Stimulated activated CD4-positive, alpha-beta T cell treated with anti-CD3 and anti-CD28 coated beads, Interleukin-4, amount 100 ng/mL, for 48 hours (primary cell): ENCODE measurements at regions not wholly inside any gene's neighbourhood (a gene's known extent, or its start where the extent isn't known, plus 50 kb on each side); places are given as distances from the start of the nearest gene placed in this dataset.

Source experiments
- DNase-seq, 2 donors: peaks; one replicate each; pipeline ENCODE4 v3.0.0-alpha.2; 2020; ENCODE audit warnings: low read depth in 2 of 2

DNA sequence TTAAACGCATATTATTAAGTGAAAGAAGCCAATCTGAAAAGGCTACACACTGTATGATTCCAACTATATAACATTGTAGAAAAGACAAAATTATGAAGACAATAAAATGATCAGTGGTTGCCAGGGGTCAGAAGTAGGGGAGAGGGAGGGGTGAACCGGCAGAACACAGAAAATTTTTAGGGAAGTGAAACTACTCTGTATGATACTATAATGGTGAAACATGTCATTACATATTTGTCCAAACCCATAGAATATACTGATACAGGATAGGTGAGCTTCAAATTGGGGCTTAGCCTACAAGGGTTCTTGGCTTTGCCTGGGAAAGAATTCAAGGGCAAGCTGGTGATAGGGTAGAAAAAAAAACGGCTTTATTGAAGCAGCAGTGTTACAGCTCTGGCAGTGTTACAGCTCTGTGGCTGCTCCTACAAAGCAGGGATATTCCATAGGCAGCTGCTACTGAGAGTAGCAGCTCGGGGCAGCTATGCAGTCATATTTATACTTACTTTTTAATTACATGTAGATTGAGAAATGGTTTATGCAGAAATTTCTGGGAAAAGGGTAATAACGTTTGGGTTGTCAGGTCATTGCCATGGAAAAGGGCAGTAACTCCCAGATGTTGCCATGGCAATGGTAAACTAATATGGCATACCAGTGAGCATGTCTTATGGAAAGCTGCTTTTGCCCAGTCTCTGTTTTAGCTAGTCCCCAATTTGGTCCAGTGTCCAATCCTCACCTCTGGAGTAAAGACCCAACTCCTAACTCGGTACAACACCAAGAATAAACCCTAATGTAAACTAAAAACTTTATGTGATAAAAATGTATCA lies 125.1 kb upstream of the SLC25A36 start:
- DNase-seq, result no peak

DNA sequence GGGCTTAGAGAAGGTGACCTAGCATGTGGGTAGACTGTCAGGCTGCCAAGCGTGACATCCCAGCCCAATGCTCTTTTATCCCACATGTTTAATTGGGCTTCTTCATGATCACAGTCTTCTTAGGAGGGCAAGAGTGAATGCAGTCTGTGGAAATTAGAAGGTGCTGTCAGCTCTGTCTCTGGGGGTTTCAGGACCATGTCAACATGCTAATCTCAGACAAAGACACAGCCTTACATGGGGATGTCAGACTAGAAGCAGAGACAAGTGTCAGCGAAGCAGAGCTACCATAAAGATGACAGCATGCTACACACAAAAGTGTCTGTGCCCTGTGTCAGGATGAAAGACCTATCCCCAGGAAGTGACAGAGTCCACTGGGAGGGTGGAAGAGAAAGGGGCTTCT lies 120.1 kb upstream of the SLC25A36 start:
- no peak for DNase-seq

DNA sequence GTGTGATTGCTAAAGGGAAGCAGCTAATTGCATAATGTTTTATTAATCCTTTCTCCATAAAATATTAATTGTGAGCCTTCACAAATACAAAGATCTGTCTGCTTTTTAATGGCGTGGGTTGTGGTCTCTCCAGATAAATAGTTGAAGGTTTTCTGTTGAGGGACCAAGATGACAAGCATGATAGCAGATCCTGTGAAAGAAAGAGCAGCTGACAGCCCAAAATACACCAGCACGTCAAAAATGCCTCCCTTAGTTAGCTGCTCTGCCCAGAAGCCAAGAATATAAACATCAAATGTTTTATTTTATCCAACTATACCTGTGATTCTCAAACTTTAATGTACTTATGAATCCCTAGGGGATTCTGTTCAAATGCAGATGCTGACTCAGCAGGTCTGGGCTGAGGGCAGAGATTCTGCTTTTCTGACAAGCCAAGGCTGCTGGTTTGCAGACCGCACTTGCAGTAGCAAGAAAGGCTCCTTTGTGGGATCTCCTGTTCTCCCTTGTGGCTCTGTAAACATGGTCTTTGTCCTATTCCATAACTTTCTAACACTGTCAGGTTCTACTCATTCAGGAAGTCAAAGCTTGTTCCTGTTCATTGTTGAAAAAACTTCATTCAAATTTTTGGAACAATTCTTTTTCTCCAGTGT lies 119.1 kb upstream of the SLC25A36 start:
- DNase-seq, result no peak

DNA sequence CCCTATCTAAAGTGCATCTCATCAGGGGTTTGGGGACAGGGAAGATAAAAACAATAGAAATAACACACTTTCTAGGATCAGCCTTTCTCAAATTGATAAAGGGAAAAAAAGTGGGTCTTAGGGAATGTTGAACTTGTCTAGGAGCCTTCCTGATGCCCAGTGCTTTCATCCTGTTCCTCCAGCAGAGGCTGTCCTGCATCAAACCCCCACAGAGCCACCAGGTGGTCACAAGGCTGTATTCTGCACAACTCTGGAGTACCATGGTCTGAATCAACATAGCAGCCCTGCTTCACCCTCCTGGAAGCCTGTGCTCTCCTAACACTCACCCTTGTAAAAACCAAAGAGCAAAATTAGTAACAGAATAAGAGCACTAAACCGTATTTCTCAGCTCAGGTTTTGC lies 118.5 kb upstream of the SLC25A36 start:
- no peak for DNase-seq

DNA sequence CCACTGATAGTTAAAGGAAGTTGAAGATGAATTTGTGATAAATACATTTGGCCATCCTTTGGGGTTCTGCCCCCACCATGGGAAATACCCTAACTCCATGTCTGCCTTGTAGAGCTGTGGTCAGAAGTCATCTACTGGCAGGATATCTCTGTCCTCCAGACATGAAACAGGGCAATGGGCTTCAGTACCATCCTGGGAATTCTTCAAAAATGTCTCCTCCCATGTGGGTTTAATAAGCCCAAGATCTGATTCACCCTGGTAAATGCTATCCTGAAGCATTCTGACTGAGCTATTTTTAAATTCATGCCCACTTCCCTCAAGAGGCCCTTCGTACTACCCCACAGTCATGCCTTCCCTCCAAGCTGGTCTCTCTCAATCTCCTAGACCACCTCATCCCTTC lies 113.7 kb upstream of the SLC25A36 start:
- no peak for DNase-seq

GRCh38 chr3:140828585-140828984 lies 113.1 kb upstream of the SLC25A36 start:
- no peak for DNase-seq

GRCh38 chr3:140829796-140830195 lies 111.8 kb upstream of the SLC25A36 start:
- DNase-seq, result no peak

DNA sequence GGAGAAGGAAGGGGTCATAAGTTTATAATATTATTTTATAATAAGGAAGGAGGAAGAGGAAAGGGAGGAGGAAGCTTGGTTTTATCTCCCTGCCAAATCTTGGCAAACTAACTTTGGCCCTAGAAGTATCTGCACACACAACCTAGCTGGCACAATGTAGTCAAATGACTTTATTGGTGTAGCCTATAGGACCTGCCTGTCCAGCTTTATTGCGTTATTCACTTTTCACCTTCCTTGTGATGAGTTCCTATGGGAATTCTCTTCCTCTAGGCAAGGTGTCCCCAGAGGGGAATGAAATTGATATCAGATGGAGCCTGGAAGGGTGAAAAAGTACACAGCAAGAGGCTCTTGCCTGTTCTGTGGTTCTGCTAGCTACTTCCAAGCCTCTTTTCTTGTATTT lies 111.2 kb upstream of the SLC25A36 start:
- DNase-seq, result no peak

DNA sequence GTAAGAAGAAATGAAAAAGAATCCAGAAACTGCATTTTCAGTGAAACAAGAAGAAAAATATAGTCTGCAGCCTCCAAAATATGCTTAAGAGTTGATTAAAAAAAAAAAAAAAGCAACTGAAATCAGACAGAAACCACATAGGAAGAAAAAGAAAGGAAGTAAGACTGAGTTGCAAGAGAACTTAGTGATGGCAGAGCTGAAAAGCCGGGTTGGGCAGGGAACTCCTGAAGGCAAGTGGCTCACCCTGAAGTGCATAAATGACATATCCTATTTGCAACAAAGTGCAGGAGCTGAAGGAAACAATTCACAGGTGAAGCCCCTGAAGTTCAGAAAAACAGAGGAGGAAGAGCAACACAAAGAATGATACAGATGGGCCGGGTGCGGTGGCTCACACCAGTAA lies 108.8 kb upstream of the SLC25A36 start:
- no peak for DNase-seq

- DNase-seq, result no peak
Observed at GRCh38 chr3:140834266-140835037, 107.2 kb upstream of the SLC25A36 start.

DNA sequence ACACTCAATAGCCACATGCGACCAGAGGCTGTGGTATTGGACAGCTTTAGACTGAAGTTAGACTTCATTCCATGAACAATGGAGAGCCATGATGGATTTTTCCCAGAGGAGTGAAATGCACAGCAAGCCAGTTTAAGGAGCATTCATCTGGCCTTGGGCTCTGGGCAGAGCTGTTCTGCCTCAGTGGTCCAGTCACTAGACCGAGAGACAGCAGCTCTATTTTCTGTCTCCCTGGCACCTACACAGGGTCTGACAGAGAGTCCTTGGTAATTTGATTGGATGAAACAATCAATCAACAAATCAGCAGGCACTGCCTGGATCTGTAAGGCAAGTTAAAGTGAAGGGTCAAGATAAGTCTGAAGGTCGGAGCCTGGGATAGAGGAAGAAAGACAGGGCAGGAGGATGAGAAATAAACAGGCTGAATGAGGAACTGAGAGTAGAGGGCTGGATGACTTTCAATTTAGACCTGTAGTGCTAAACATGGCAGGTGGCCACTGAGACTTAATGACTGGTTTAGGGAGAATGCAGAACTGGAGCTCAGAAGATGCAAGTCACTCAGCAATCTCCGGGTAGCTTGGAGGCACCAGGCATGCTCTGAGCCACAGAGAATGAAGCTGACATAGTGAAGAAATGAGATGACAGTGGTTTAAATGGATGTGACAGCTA lies 98.5 kb upstream of the SLC25A36 start:
- no peak for DNase-seq

DNA sequence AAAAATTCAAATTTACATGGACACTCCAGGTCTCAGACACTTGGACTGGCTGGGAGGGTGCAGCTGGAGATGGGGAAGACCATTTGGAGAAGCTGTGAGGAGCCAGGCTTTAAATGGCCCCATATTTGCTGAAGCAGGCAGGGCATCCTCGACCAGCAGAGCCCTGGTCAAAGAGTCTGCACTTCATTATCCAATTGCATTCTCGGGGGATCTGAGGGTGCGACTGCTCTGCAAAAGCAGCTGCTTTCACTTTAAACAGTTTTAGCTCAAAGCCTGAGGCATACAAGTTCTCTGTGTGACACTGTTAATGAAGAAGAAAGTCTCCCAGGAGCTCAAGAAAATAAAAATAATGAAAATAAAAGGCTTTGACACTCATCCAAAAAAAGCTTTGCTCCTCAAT lies 98.0 kb upstream of the SLC25A36 start:
- no peak for DNase-seq

GRCh38 chr3:140844072-140844471 lies 97.6 kb upstream of the SLC25A36 start:
- DNase-seq, result no peak

GRCh38 chr3:140845882-140846281 lies 95.8 kb upstream of the SLC25A36 start:
- DNase-seq, result no peak

DNA sequence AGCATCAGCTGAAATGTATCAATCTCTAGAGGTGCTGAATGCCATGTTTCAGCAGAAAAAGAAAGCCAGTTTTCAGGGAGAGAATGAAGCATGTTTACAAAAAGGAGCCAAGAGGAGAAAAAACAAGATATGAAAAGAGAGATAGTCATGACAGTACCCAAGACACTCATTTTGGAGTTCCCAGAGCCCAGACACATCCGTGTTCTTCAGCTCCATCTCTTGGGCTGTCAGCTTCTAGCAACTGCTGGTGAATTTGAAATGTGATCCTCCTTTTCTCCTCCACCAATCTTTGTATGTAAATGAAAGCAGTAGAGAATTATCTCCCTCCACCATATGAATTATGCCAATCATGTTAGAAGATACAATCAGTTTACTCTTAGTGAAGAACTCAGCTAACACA lies 93.0 kb upstream of the SLC25A36 start:
- no peak for DNase-seq

- DNase-seq, result no peak
Observed at GRCh38 chr3:140850210-140850955, 91.3 kb upstream of the SLC25A36 start.

DNA sequence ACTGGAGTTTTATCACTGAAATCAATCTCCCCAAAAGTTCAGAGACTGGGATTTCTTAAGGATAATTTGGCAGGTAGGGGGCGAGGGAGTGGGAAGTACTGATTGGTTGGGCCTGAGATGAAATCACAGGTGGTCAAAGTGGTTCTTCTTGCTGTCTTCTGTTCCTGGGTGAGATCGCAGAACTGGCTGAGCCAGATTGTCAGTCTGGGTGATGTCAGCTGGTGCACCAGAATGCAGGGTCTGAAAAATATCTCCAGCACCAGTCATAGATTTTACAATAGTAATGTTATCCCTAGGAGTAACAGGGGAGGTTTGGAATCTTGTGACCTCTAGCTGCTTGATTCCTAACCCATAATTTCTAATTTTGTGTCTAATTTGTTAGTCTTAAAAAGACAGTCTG lies 86.7 kb upstream of the SLC25A36 start:
- no peak for DNase-seq

DNA sequence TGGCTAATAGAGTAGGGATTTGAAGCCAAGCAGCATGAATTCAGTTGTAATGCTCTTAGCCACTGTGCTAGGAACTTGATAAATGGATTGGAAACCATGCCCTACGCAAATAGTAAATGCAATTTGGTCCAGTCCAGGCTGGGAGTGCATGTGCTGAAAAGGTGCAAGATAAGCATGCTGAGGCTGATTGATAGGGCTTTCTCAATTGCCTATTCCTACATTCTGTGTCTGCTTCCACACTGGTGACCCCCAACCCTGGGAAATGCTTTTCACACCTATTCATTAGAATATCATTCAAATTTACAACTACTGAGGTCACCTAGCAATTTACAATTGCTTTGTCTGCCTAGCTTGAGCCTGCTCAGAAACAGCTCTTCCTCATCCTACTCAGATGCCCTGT lies 84.7 kb upstream of the SLC25A36 start:
- DNase-seq, result no peak

- DNase-seq, result no peak
Observed at GRCh38 chr3:140857993-140858392, 83.6 kb upstream of the SLC25A36 start.

DNA sequence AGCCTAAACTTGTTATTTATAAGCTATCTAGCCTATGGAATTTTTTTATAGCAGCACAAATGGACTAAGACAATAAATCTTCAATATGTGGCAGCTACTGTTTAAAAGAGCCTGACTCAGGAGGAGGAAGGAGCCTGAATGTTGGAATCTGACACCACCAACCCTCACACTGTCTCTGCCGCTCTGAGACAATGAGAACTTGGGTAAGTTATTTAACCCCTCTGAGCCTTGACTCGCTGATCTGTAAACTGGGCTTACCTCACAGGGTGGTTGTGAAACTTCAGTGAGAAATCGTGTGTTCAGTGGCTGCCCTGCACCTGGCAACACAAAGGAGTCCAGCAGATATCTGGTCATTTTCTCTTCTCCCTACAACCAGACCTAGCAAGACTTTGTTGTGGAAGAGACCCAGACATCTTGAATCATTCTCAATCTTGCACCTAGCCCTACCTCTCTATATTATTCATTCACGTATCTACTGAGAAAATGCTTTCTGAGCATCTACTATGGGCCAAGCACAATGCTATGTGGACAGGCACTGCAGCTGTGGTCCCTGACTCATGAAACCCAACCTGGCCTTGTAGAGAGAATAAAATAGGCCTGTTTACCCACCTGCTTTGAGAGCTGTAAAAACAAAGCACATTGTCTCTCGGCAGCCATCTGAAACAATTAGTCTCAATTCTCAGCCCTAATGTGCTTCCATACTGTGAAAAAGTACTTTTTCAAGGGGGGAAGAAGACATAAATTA lies 81.9 kb upstream of the SLC25A36 start:
- DNase-seq, result no peak

- DNase-seq, result peak; percentile 16 to 18
Observed at GRCh38 chr3:140863580-140864009, 78.0 kb upstream of the SLC25A36 start.
